Tibial artery (tissue), 4 donors: ENCODE measurements at regions not wholly inside any gene's neighbourhood (a gene's known extent, or its start where the extent isn't known, plus 50 kb on each side); places are given as distances from the start of the nearest gene placed in this dataset.
"Not testable (repeated sequence)": the region's sequence is repeated elsewhere in the genome, so short reads cannot be mapped to it uniquely, and the experiment has no call there.

Source experiments
- DNase-seq, 2 donors: peaks; one replicate each; pipeline ENCODE4 v3.0.0-alpha.2; 2019
- H3K27ac ChIP-seq, 2 donors: fragments of 200-600 bp; sonication (generic) in 1 of 2; 1 replicate in 1 of 2; 2 replicates in 1 of 2; pipeline ENCODE4 v1.5.1; 2018 to 2019; ENCODE audit warnings: mild to moderate bottlenecking in 1 of 2
- H3K27me3 ChIP-seq, 2 donors: fragments of 200-600 bp; sonication (generic) in 1 of 2; one replicate each; pipeline versions ENCODE4 v1.5.1 to v1.6.0; 2016 to 2019
- H3K36me3 ChIP-seq, 3 donors: fragments of 200-600 bp; sonication (generic) in 2 of 3; one replicate each; pipeline ENCODE4 v1.5.1; 2016 to 2019; ENCODE audit warnings: mild to moderate bottlenecking in 2 of 3
- H3K4me1 ChIP-seq, 4 donors: fragments of 200-600 bp; sonication (generic) in 2 of 4; 1 replicate in 3 of 4; 2 replicates in 1 of 4; pipeline ENCODE4 v1.5.1; 2016 to 2019
- H3K4me3 ChIP-seq, 2 donors: fragments of 200-600 bp; sonication (generic) in 1 of 2; 1 replicate in 1 of 2; 2 replicates in 1 of 2; pipeline ENCODE4 v1.5.1; 2018 to 2019; ENCODE audit warnings: mild to moderate bottlenecking in 2 of 2
- H3K9me3 ChIP-seq, 3 donors: fragments of 200-600 bp; sonication (generic) in 1 of 3; one replicate each; pipeline ENCODE4 v1.5.1; 2016 to 2019
- CTCF ChIP-seq, 2 experiments: fragments of 200-600 bp in 1 of 2; fragments of 450-650 bp in 1 of 2; IDR thresholded peaks; one replicate each; pipeline ENCODE4 v1.5.1; 2017 to 2019; ENCODE audit warnings: antibody characterized with exemption in 2 of 2, mild to moderate bottlenecking in 1 of 2, moderate library complexity in 1 of 2
- intact Hi-C: fragments of 100-400 bp; cut with DNase I; formaldehyde crosslinking; loops from one replicate; pipeline ENCODE4 v1.15.0; 2023; ENCODE audit warnings: low total_unique reads

DNA sequence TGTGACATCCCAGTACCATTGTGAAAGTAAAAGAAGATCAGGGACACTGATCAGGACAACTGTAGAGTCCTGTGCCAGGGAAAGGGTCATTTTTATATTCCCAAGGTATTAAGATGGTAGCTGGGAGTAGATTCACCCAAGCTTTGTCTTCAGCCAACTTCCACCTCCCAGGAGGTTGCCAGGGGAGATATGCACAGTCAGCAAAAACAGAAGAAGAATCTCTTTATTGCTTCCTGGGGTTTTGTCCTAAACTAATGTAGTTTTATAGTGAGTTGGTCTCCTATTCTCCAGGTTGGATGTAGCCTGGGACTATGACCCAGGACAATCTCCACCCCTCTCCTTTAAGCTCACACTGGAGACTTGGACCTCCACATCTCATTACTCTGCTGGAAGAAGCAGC is 139.2 kb downstream of the RAMP3 start:
- DNase-seq = no peak
- intact Hi-C loops = no loop called here
- Histone ChIP-seq H3K27ac (no peak overlapping the region), H3K4me1 (peaks cover 0 to 24% (median 0%) of the 10 kb centered on the region in 4 donors), H3K4me3 (no peak overlapping the region), H3K9me3 (peaks cover 0 to 6% (median 0%) of the 10 kb centered on the region in 3 donors), H3K36me3 (no peaks in the 10 kb centered on the region), H3K27me3 (no peaks in the 10 kb centered on the region)
- no peak for TF ChIP-seq CTCF (IDR thresholded peaks at IDR 0.05)

DNA sequence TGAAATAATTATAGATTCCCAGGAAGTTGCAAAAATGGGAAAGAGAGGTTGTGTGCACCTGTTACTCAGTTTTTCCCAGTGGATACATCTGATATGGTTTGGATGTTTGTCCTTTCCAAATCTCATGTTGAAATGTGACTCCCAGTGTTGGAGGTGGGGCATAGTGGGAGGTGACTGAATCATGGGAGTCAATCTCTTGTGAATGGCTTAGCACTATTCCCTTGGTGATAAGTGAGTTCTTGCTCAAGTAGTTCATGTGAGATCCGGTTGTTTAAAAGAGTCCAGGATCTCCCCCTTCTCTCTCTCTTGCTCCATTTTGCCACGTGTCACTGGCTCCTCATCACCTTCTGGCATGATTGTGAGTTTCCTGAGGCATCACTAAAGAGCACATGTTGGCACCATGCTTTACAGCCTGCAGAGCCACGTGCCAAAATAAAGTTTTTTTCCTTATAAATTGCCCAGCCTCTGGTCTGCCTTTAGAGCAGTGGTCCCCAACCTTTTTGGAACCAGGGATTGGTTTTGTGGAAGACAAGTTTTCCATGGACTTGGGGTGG is 149.2 kb downstream of the RAMP3 start:
- DNase-seq = no peak
- intact Hi-C loops = no loop called here
- H3K4me1 ChIP-seq = no peaks in the 10 kb centered on the region
- no peak overlapping the region for H3K4me3 ChIP-seq
- H3K9me3 ChIP-seq = peaks cover 2 to 12% (median 8%) of the 10 kb centered on the region in 3 donors
- no peak overlapping the region for H3K27ac ChIP-seq
- H3K36me3 ChIP-seq = no peaks in the 10 kb centered on the region
- no peak for TF ChIP-seq CTCF (IDR thresholded peaks at IDR 0.05)
- no peaks in the 10 kb centered on the region for H3K27me3 ChIP-seq

GRCh38 chr7:45311597-45311996 is 154.0 kb downstream of the RAMP3 start:
- Histone ChIP-seq H3K4me3 (no peak overlapping the region), H3K9me3 (peaks cover 2 to 20% (median 15%) of the 10 kb centered on the region in 3 donors), H3K4me1 (no peaks in the 10 kb centered on the region), H3K27ac (no peak overlapping the region), H3K27me3 (no peaks in the 10 kb centered on the region), H3K36me3 (no peaks in the 10 kb centered on the region)
- no peak for DNase-seq
- intact Hi-C loops = no loop called here
- no peak for TF ChIP-seq CTCF (IDR thresholded peaks at IDR 0.05)

GRCh38 chr7:45315512-45315911 is 157.9 kb downstream of the RAMP3 start:
- intact Hi-C loops, H3K9me3 ChIP-seq, H3K4me3 ChIP-seq, H3K4me1 ChIP-seq, H3K27ac ChIP-seq, DNase-seq, H3K36me3 ChIP-seq, H3K27me3 ChIP-seq: not testable (repeated sequence)

- H3K4me3 ChIP-seq = no peak overlapping the region
- H3K9me3 ChIP-seq = peaks cover 0 to 6% (median 0%) of the 10 kb centered on the region in 3 donors
- no peak overlapping the region for H3K27ac ChIP-seq
- H3K4me1 ChIP-seq = no peaks in the 10 kb centered on the region
- H3K27me3 ChIP-seq = no peaks in the 10 kb centered on the region
- TF ChIP-seq CTCF (IDR thresholded peaks at IDR 0.05) = no peak
- no peak for DNase-seq
- no peaks in the 10 kb centered on the region for H3K36me3 ChIP-seq
- intact Hi-C loops = no loop called here
Measured at GRCh38 chr7:45324683-45325237, 167.2 kb downstream of the RAMP3 start.

DNA sequence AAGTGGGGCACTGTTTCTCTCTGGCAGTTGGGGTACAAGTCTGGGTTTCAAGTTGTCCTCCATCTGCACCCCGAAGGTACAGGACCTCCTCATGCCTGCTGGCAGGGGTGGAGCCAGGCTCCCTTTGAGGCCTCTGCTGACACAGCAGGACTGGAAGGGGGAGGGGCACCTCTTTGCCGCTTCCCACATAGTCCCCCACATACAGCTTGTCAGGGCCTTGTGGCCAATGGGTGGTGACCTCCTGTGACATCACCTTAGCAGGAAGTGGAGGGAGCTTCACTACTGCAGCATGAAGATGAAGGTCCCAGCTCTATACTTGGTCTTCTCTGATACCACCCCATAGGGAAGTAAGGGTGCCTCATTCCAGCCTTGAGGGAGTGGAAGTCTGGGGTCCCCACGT is 167.8 kb downstream of the RAMP3 start:
- intact Hi-C loops = no loop called here

More for the DNA sequence above, 167.8 kb downstream of the RAMP3 start:
- DNase-seq = no peak
- Histone ChIP-seq H3K4me1 (no peaks in the 10 kb centered on the region), H3K27ac (no peak overlapping the region), H3K27me3 (no peaks in the 10 kb centered on the region), H3K36me3 (no peaks in the 10 kb centered on the region), H3K9me3 (peaks cover 0 to 6% (median 0%) of the 10 kb centered on the region in 3 donors), H3K4me3 (no peak overlapping the region)
- TF ChIP-seq CTCF (IDR thresholded peaks at IDR 0.05) = no peak
